Neural progenitor cell (in vitro differentiated cells): ENCODE measurements at regions not wholly inside any gene's neighbourhood (a gene's known extent, or its start where the extent isn't known, plus 50 kb on each side); places are given as distances from the start of the nearest gene placed in this dataset.
A peak's percentile ranks its signal among the peaks of the same experiment; 100 is the strongest.

Source experiments
- DNase-seq: peaks from one replicate; pipeline ENCODE4 v3.0.0-alpha.2; 2016; ENCODE audit warnings: low spot score
- H2AFZ ChIP-seq: fragments of 200-600 bp; sonication (generic); replicated peaks from 2 replicates; pipeline ENCODE4 v1.6.1; 2016; ENCODE audit warnings: antibody characterized with exemption
- H3F3A ChIP-seq: fragments of 200-600 bp; sonication (generic); 2 replicates; pipeline ENCODE4 v1.6.1; 2016; ENCODE audit warnings: antibody characterized with exemption, low read depth
- H3K27ac ChIP-seq: fragments of 200-600 bp; sonication (generic); 2 replicates; pipeline ENCODE4 v1.5.1; 2016; ENCODE audit warnings: mild to moderate bottlenecking
- H3K27me3 ChIP-seq: fragments of 200-600 bp; sonication (generic); 2 replicates; pipeline ENCODE4 v1.6.1; 2016; ENCODE audit warnings: mild to moderate bottlenecking, moderate library complexity
- H3K36me3 ChIP-seq: fragments of 200-600 bp; sonication (generic); 2 replicates; pipeline ENCODE4 v1.5.1; 2016
- H3K4me1 ChIP-seq: fragments of 200-600 bp; sonication (generic); 2 replicates; pipeline ENCODE4 v1.6.1; 2016; ENCODE audit warnings: mixed run types
- H3K4me2 ChIP-seq: fragments of 200-600 bp; sonication (generic); 2 replicates; pipeline ENCODE4 v1.6.1; 2016
- H3K4me3 ChIP-seq: fragments of 200-600 bp; sonication (generic); 2 replicates; pipeline ENCODE4 v1.5.1; 2016
- H3K79me2 ChIP-seq: fragments of 200-600 bp; sonication (generic); 2 replicates; pipeline ENCODE4 v1.6.1; 2016; ENCODE audit warnings: low read depth
- H3K9ac ChIP-seq: fragments of 200-600 bp; sonication (generic); 2 replicates; pipeline ENCODE4 v1.6.1; 2016
- H3K9me3 ChIP-seq: fragments of 200-600 bp; sonication (generic); 2 replicates; pipeline ENCODE4 v1.5.1; 2016; ENCODE audit warnings: low read depth
- H4K20me1 ChIP-seq: fragments of 200-600 bp; sonication (generic); 2 replicates; pipeline ENCODE4 v1.6.1; 2016; ENCODE audit warnings: low read depth
- H3K27ac Mint-ChIP-seq: 3 replicates; pipeline ENCODE4 v1.8.0; 2021; ENCODE audit warnings: mixed read lengths
- H3K27me3 Mint-ChIP-seq: 2 replicates; pipeline ENCODE4 v1.8.0; 2022; ENCODE audit warnings: low read depth, mild to moderate bottlenecking, inconsistent platforms, moderate library complexity, mixed read lengths; ENCODE audit not compliant: insufficient read depth
- H3K36me3 Mint-ChIP-seq: 3 replicates; pipeline ENCODE4 v1.8.0; 2021; ENCODE audit warnings: mixed read lengths
- H3K4me1 Mint-ChIP-seq: 3 replicates; pipeline ENCODE4 v1.8.0; 2021; ENCODE audit warnings: mixed read lengths
- H3K4me3 Mint-ChIP-seq: 3 replicates; pipeline ENCODE4 v1.8.0; 2021; ENCODE audit warnings: mild to moderate bottlenecking, moderate library complexity, mixed read lengths
- H3K9me3 Mint-ChIP-seq: 3 replicates; pipeline ENCODE4 v1.8.0; 2020; ENCODE audit warnings: mixed read lengths
- EZH2 ChIP-seq: fragments of 200-600 bp; sonication (generic); IDR thresholded peaks from 2 replicates; pipeline ENCODE4 v1.6.1; 2017; ENCODE audit warnings: antibody characterized with exemption, mild to moderate bottlenecking, moderate library complexity
- EZH2phosphoT487 ChIP-seq: fragments of 200-600 bp; sonication (generic); IDR thresholded peaks from 2 replicates; pipeline ENCODE4 v1.6.1; 2017; ENCODE audit warnings: antibody characterized with exemption
- TF ChIP-seq, protein P1 (sequence below): fragments of 200-600 bp; sonication (generic); IDR thresholded peaks from 2 replicates; pipeline ENCODE4 v1.5.1; 2017; ENCODE audit warnings: antibody characterized with exemption, mild to moderate bottlenecking

DNA sequence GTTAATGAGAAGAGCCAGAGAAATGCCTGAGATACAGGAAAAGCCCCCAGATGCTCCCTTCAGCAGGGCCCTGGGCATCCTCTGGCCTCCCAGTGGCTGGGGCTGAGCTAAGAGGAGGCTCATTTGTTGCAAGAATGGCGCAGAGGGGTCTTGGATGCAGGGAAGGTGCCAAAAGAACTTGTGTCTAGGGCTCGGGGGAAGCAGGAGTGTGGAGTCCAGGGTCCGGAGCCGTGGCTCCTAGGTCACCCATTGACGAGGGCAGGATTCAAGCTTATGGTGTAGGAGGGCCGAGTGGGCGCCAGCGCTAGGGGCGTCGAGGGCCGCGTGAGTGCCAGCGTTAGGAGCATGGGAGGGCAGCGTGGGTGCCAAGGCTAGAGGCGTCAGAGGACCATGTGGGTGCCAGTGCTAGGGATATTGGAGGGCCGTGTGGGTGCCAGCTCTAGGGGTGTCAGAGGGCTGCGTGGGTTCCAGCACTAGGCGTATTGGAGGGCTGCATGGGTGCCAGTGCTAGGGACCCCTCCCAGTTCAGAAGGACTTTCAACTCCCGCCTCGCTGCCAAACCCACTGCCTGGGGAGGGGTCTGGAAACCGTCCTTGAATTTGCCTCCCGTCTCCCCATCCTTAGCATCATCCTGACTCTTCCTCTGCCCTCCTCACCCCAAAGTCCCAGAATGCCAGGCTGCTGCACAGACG is 250.5 kb upstream of the AFDN start:
- Histone ChIP-seq H3K27me3 (no peaks in the 10 kb centered on the region), H3F3A (no peaks in the 10 kb centered on the region), H3K4me1 (peaks cover 4% of the 10 kb centered on the region), H3K4me3 (no peak overlapping the region), H3K9me3 (no peaks in the 10 kb centered on the region), H3K4me2 (no peak overlapping the region), H2AFZ (no peak overlapping the region), H3K79me2 (no peaks in the 10 kb centered on the region), H3K9ac (no peak overlapping the region), H4K20me1 (no peaks in the 10 kb centered on the region), H3K36me3 (no peaks in the 10 kb centered on the region), H3K27ac (no peak overlapping the region)
- peaks cover 12% of the 10 kb centered on the region for H3K9me3 Mint-ChIP-seq
- H3K4me1 Mint-ChIP-seq = peaks cover 70% of the 10 kb centered on the region
- no peak for DNase-seq
- no peak overlapping the region for H3K4me3 Mint-ChIP-seq
- H3K27ac Mint-ChIP-seq = peak overlapping the region; percentile 65
- peaks cover 9% of the 10 kb centered on the region for H3K27me3 Mint-ChIP-seq
- peaks cover 2% of the 10 kb centered on the region for H3K36me3 Mint-ChIP-seq
- TF ChIP-seq, protein P1, sequence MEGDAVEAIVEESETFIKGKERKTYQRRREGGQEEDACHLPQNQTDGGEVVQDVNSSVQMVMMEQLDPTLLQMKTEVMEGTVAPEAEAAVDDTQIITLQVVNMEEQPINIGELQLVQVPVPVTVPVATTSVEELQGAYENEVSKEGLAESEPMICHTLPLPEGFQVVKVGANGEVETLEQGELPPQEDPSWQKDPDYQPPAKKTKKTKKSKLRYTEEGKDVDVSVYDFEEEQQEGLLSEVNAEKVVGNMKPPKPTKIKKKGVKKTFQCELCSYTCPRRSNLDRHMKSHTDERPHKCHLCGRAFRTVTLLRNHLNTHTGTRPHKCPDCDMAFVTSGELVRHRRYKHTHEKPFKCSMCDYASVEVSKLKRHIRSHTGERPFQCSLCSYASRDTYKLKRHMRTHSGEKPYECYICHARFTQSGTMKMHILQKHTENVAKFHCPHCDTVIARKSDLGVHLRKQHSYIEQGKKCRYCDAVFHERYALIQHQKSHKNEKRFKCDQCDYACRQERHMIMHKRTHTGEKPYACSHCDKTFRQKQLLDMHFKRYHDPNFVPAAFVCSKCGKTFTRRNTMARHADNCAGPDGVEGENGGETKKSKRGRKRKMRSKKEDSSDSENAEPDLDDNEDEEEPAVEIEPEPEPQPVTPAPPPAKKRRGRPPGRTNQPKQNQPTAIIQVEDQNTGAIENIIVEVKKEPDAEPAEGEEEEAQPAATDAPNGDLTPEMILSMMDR = no peak
- no peak for TF ChIP-seq EZH2
- TF ChIP-seq EZH2phosphoT487 = no peak

DNA sequence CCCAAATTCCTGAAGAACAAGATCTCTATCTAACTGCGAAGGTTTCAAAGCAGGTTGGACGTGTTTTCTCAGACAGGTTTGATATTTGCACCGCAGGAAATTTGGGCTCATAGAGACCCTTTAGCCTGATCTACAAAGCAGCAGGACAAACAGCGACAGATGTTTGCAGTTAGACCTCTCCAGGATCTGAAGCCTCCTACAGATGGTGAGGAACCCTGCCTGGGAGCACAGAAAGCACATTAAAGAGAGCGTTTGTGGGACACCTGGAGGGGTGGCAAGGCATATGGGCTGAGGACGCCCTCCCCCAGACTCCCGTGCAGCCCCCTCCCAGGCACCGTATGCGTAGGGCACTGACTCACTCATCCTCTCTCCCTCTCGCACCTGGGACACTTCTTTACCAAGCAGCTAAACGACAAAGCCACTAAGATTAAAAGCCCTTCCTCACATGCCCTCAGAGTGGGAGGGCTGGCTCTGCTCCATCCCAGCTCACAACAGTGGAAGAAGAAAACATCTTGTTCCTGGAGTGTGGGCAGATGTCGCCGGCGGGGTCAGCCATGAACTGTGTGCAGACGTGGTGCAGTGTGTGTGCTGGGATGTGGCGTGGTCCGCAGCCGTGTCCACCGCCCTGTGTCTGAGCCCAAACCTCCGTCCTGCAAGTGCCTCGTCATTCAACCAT is 249.7 kb upstream of the AFDN start:
- Histone ChIP-seq H3K27me3 (no peaks in the 10 kb centered on the region), H3K36me3 (no peaks in the 10 kb centered on the region), H3K9me3 (no peaks in the 10 kb centered on the region), H3K4me2 (no peak overlapping the region), H3K4me3 (no peak overlapping the region), H4K20me1 (no peaks in the 10 kb centered on the region), H3K79me2 (no peaks in the 10 kb centered on the region), H3K9ac (no peak overlapping the region), H2AFZ (no peak overlapping the region), H3K4me1 (peaks cover 4% of the 10 kb centered on the region), H3F3A (no peaks in the 10 kb centered on the region), H3K27ac (no peak overlapping the region)
- Mint-ChIP-seq H3K4me1 (peaks cover 66% of the 10 kb centered on the region), H3K9me3 (peaks cover 12% of the 10 kb centered on the region), H3K4me3 (no peak overlapping the region), H3K36me3 (peaks cover 2% of the 10 kb centered on the region), H3K27me3 (peaks cover 9% of the 10 kb centered on the region), H3K27ac (peak overlapping the region; percentile 57)
- DNase-seq = no peak
- TF ChIP-seq EZH2 (no peak), EZH2phosphoT487 (no peak)
- TF ChIP-seq, protein P1 = no peak

DNA sequence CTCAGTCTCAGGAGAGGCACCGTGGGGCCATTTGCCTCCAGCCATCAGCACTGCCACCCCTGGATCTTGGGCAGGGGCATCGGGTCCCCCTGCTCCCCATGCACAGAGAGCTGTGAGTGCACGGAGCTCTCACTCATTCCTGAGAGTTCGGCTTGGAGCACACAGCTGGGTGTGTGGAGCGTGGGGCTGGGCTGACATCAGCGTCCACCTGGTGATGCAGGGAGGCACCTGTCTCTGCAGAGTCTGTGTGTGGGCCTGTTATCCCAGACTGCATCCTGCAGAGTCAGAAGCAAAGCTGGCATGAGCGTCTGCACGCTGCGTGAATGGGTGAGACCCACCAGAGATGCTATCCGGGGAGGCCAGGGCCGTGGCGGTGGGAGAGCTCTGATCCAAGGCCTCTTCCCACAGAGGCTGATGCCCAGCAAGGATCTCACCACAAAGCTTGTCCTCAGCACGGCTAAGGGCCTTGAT is 248.8 kb upstream of the AFDN start:
- no peak overlapping the region for H3K9ac ChIP-seq
- H3K4me2 ChIP-seq = no peak overlapping the region
- H3K36me3 Mint-ChIP-seq = peaks cover 2% of the 10 kb centered on the region
- H3K4me1 ChIP-seq = peaks cover 4% of the 10 kb centered on the region
- no peaks in the 10 kb centered on the region for H3K79me2 ChIP-seq
- H3K27ac ChIP-seq = no peak overlapping the region
- no peak for DNase-seq
- no peak overlapping the region for H3K4me3 ChIP-seq
- TF ChIP-seq EZH2phosphoT487 (no peak), EZH2 (no peak)
- TF ChIP-seq, protein P1 = no peak
- H3K4me1 Mint-ChIP-seq = peaks cover 60% of the 10 kb centered on the region
- peaks cover 9% of the 10 kb centered on the region for H3K27me3 Mint-ChIP-seq
- no peaks in the 10 kb centered on the region for H3K36me3 ChIP-seq
- no peaks in the 10 kb centered on the region for H3K9me3 ChIP-seq
- H3K27me3 ChIP-seq = no peaks in the 10 kb centered on the region
- no peaks in the 10 kb centered on the region for H3F3A ChIP-seq
- no peak overlapping the region for H2AFZ ChIP-seq
- peaks cover 16% of the 10 kb centered on the region for H3K9me3 Mint-ChIP-seq
- H3K27ac Mint-ChIP-seq = peak overlapping the region; percentile 51
- no peak overlapping the region for H3K4me3 Mint-ChIP-seq
- H4K20me1 ChIP-seq = no peaks in the 10 kb centered on the region
